Activated T-cell treated with anti-CD3 and anti-CD28 coated beads, Interleukin-2, amount 50 U/mL, for 72 hours (primary cell): ENCODE measurements at regions not wholly inside any gene's neighbourhood (a gene's known extent, or its start where the extent isn't known, plus 50 kb on each side); places are given as distances from the start of the nearest gene placed in this dataset.
A peak's percentile ranks its signal among the peaks of the same experiment; 100 is the strongest.

Experiments used
- ATAC-seq, 2 donors: fragments of 150-1000 bp; cut with Tn5 transposase; replicated peaks in 1 of 2; 2 replicates each; pipeline ENCODE4 v1.10.0; 2021; ENCODE audit warnings: moderate library complexity in 2 of 2, mild to moderate bottlenecking in 1 of 2
- DNase-seq, 2 donors: peaks; one replicate each; pipeline ENCODE4 v3.0.0; 2021 to 2022; ENCODE audit warnings: mixed read lengths in 1 of 2
- H3K27ac Mint-ChIP-seq: one replicate; pipeline ENCODE4 v1.8.0; 2022; ENCODE audit warnings: mild to moderate bottlenecking, moderate library complexity, mixed read lengths
- H3K27me3 Mint-ChIP-seq: one replicate; pipeline ENCODE4 v1.8.0; 2022; ENCODE audit warnings: low read depth, mixed read lengths
- H3K36me3 Mint-ChIP-seq, 2 donors: one replicate each; pipeline ENCODE4 v1.8.0; 2022; ENCODE audit warnings: mixed read lengths in 2 of 2, mild to moderate bottlenecking in 1 of 2; ENCODE audit not compliant: insufficient read depth in 2 of 2
- H3K4me1 Mint-ChIP-seq: one replicate; pipeline ENCODE4 v1.8.0; 2022; ENCODE audit warnings: low read depth, mixed read lengths
- H3K4me3 Mint-ChIP-seq, 2 donors: one replicate each; pipeline ENCODE4 v1.8.0; 2022; ENCODE audit warnings: mild to moderate bottlenecking in 2 of 2, mixed read lengths in 2 of 2, moderate library complexity in 2 of 2
- H3K9me3 Mint-ChIP-seq, 2 donors: one replicate each; pipeline ENCODE4 v1.8.0; 2022; ENCODE audit warnings: mixed read lengths in 2 of 2

DNA sequence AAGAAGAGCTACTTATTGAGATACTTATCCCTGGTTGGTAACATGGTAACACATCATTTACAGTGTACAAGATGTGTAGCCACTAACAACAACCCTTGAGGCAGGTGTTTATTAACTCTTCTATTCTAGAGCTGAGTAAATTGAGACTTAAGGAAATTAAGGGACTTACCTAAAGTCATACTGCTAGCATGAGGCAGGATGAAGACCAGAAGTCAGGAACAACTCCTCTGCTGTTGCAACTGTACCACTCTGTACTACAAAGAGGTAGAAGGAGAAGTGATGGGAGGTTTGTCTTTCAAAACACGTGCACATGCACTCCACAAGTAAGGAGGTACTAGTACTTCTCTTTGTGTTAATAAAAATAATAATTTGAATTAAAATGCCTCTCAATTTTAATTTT, 79.9 kb downstream of the LLPH start:
- H3K4me1 Mint-ChIP-seq: no peaks in the 10 kb centered on the region
- peaks cover 13% of the 10 kb centered on the region for H3K27me3 Mint-ChIP-seq
- H3K4me3 Mint-ChIP-seq: no peak overlapping the region
- no peak overlapping the region for H3K27ac Mint-ChIP-seq
- DNase-seq (no peak), ATAC-seq (peak in 1 of 2 donors; percentile 33)
- no peaks in the 10 kb centered on the region for H3K36me3 Mint-ChIP-seq
- H3K9me3 Mint-ChIP-seq: no peaks in the 10 kb centered on the region

DNA sequence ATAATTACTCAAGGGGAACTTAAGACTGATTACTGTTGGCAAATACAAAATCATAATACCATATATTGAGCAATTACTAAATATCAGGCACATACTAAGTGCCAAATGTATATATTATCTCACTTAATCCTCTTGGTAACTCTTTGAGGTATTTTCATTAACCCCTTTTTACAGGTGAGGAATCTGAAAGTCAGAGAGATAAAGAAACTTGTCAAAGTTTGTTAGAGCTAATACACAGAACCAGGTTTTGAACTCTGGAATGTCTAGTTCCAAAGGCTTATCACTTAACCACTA, 80.3 kb downstream of the LLPH start:
- Mint-ChIP-seq H3K27me3 (peaks cover 13% of the 10 kb centered on the region), H3K4me1 (no peaks in the 10 kb centered on the region), H3K27ac (no peak overlapping the region), H3K4me3 (no peak overlapping the region), H3K36me3 (no peaks in the 10 kb centered on the region), H3K9me3 (no peaks in the 10 kb centered on the region)
- no peak for DNase-seq
- ATAC-seq: no peak

DNA sequence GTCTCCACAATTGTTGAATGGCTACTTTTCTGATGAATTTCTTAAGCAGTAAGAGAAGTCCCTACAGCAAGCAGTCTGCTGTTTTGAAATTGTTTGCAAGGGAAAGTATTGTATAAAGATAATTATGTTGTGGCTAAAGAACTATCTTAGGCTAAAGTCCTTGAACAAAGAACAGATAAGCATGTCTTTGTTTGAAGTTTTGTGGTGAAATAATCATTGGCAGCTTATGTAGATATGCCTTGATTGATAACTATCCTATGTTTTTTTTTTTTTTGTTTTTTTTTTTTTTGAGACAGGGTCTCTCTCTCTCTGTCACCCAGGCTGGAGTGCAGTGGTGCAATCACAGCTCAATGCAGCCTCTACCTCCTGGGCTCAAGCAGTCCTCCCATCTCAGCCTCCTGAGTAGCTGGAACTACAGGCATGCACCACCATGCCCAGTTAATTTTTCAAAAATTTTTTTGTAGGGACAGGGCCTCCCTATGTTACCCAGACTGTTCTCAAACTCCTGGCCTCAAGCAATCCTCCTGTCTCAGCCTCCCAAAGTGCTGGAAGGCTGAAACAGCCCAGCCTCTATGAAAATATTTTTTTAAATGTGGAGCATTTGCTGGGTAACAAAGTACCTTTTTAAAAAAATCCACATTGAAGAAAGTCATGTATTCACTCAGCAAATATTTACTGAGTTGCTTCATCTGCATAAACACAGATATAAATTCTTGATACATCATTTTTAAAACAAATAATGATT, 80.8 kb downstream of the LLPH start:
- H3K9me3 Mint-ChIP-seq: no peaks in the 10 kb centered on the region
- DNase-seq: no peak
- peaks cover 13% of the 10 kb centered on the region for H3K27me3 Mint-ChIP-seq
- no peaks in the 10 kb centered on the region for H3K4me1 Mint-ChIP-seq
- H3K36me3 Mint-ChIP-seq: no peaks in the 10 kb centered on the region
- H3K27ac Mint-ChIP-seq: no peak overlapping the region
- no peak overlapping the region for H3K4me3 Mint-ChIP-seq
- ATAC-seq: no peak

GRCh38 chr12:66048835-66049537, 81.6 kb downstream of the LLPH start:
- no peaks in the 10 kb centered on the region for H3K9me3 Mint-ChIP-seq
- no peak for DNase-seq
- no peak for ATAC-seq
- H3K4me3 Mint-ChIP-seq: no peak overlapping the region
- no peak overlapping the region for H3K27ac Mint-ChIP-seq
- no peaks in the 10 kb centered on the region for H3K4me1 Mint-ChIP-seq
- H3K36me3 Mint-ChIP-seq: no peaks in the 10 kb centered on the region
- H3K27me3 Mint-ChIP-seq: peaks cover 11% of the 10 kb centered on the region

DNA sequence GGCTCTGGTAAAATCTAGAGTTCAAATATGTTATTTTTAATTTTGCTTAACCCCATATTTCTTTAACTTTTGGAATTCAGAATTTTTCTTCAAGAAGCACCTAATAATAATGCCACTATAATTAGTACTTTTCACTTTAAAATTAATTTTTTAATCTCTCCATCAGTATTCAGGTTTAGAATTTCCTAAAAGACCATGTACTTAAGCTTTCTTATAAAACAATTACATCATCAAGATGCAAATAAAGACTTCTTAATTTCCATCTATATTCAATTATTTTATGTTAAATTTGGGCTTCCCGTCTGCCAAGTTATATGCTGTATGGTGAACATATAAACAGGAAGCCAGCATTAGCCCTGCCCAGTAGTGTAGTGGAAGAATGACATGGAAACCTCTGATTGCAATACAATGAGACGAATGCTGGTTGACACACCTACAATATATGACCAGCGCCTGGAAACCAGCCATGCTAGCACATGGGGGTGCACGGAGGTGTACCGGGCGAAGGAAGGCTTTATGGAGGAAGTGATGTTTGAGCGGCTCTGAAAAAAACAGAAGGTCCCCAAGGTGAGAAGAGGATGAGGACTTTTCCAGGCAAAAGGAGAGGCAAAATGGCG, 82.2 kb downstream of the LLPH start:
- H3K9me3 Mint-ChIP-seq: no peaks in the 10 kb centered on the region
- no peaks in the 10 kb centered on the region for H3K4me1 Mint-ChIP-seq
- H3K4me3 Mint-ChIP-seq: no peak overlapping the region
- no peak overlapping the region for H3K27ac Mint-ChIP-seq
- no peaks in the 10 kb centered on the region for H3K36me3 Mint-ChIP-seq
- ATAC-seq (no peak), DNase-seq (no peak)
- H3K27me3 Mint-ChIP-seq: peaks cover 4% of the 10 kb centered on the region

DNA sequence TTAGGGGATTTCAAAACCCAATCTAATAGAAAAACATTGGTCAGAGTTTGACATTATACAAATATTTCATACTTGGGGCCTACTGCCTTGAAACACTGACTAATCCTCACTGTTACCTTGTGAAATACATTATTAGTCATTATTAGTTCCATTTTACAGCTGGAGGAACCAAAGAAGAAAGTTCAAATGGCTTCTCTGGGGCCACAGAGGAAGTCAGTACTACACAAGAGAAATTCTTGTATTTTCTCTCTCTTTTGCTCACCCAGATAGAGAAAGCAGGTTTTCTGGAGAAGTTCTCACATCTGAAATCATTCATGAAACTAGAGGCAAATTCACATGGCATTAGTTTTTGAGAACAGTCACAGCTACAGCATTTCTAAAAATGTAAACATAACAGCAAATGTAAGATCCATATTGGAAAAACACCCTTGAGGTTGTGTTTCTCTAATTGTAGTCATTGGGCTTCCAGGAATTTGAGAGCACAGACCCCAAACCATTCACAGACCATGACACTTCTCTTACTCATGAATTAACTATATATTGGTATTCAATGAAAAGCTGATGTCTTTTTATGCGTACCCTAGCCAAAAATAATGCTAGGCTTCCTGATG, 83.0 kb downstream of the LLPH start:
- Mint-ChIP-seq H3K9me3 (no peaks in the 10 kb centered on the region), H3K4me3 (no peak overlapping the region), H3K27me3 (peaks cover 3% of the 10 kb centered on the region), H3K36me3 (no peaks in the 10 kb centered on the region), H3K27ac (no peak overlapping the region), H3K4me1 (no peaks in the 10 kb centered on the region)
- peak; percentile 25 for ATAC-seq
- no peak for DNase-seq

DNA sequence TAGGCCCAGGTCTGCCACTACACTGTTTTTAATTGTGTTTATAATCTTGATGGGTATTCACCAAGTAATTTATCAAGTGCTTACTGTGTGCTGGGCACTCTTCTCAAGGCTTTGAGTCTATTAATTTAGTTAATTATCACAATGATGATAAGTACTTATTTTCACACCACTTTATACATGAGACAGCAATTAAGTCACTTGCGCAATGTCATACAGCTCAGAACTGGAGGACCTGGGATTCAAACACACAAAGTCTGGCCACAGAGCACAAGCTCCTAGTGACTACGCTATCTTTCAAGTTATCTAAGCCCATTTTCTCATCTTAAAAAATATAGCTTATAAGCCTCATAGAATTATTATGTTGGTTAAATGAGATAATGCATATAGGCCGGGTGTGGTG, 85.0 kb downstream of the LLPH start:
- Mint-ChIP-seq H3K36me3 (no peaks in the 10 kb centered on the region), H3K4me1 (no peaks in the 10 kb centered on the region), H3K9me3 (no peaks in the 10 kb centered on the region), H3K4me3 (no peak overlapping the region), H3K27ac (no peak overlapping the region), H3K27me3 (peaks cover 12% of the 10 kb centered on the region)
- DNase-seq (no peak), ATAC-seq (no peak)

DNA sequence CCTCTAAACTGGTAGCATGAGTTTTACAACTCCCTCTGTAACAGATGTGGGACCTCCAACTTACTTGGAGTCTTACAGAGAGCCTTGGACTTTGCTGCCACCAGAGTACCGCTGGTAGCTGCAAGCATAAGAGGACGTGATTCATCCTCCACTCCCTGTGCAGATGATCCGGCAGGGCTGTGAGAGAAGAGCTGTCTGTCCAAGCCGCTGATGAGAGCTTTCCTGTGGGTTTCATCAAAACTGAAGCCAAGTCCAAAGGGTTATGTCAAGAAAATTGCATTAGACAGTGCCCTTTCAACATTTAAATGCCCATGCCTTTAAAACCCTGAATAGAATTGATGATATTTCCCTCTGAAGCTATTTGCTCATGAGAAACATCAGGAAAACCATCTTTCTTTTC, 85.8 kb downstream of the LLPH start:
- Mint-ChIP-seq H3K36me3 (no peaks in the 10 kb centered on the region), H3K9me3 (no peaks in the 10 kb centered on the region), H3K4me3 (no peak overlapping the region), H3K4me1 (no peaks in the 10 kb centered on the region), H3K27ac (no peak overlapping the region), H3K27me3 (peaks cover 12% of the 10 kb centered on the region)
- DNase-seq (no peak), ATAC-seq (no peak)

GRCh38 chr12:66043035-66043434, 87.5 kb downstream of the LLPH start:
- no peak for ATAC-seq
- no peaks in the 10 kb centered on the region for H3K36me3 Mint-ChIP-seq
- H3K27me3 Mint-ChIP-seq: peaks cover 12% of the 10 kb centered on the region
- H3K9me3 Mint-ChIP-seq: no peaks in the 10 kb centered on the region
- no peak overlapping the region for H3K27ac Mint-ChIP-seq
- H3K4me3 Mint-ChIP-seq: no peak overlapping the region
- H3K4me1 Mint-ChIP-seq: no peaks in the 10 kb centered on the region
- DNase-seq: no peak

GRCh38 chr12:66041651-66042363, 88.7 kb downstream of the LLPH start:
- Mint-ChIP-seq H3K4me1 (no peaks in the 10 kb centered on the region), H3K27me3 (peaks cover 12% of the 10 kb centered on the region), H3K36me3 (no peaks in the 10 kb centered on the region), H3K9me3 (no peaks in the 10 kb centered on the region), H3K27ac (no peak overlapping the region), H3K4me3 (no peak overlapping the region)
- DNase-seq: no peak
- no peak for ATAC-seq

DNA sequence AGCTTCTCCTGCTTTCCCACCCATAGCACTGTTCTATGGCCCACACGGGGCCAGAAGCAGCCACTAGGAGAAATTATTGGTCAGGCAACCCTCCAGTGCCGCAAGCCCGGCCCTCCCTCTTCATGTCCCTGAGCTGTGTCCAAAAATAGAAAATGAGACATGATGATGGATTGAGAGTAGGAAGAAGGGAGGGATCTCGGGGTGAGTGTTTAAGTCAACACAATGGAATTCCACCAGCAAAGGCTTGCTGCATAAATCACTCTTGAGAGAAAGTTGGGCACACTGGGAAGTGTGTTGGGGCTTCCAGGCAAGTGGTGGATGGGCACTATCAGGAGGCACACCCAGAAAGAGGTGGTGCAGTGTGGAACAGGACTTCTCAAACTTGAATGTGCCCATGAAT, 94.2 kb downstream of the LLPH start:
- no peak overlapping the region for H3K4me3 Mint-ChIP-seq
- H3K36me3 Mint-ChIP-seq: no peaks in the 10 kb centered on the region
- peaks cover 29% of the 10 kb centered on the region for H3K27me3 Mint-ChIP-seq
- H3K4me1 Mint-ChIP-seq: no peaks in the 10 kb centered on the region
- ATAC-seq: no peak
- H3K27ac Mint-ChIP-seq: no peak overlapping the region
- H3K9me3 Mint-ChIP-seq: no peaks in the 10 kb centered on the region
- DNase-seq: no peak

DNA sequence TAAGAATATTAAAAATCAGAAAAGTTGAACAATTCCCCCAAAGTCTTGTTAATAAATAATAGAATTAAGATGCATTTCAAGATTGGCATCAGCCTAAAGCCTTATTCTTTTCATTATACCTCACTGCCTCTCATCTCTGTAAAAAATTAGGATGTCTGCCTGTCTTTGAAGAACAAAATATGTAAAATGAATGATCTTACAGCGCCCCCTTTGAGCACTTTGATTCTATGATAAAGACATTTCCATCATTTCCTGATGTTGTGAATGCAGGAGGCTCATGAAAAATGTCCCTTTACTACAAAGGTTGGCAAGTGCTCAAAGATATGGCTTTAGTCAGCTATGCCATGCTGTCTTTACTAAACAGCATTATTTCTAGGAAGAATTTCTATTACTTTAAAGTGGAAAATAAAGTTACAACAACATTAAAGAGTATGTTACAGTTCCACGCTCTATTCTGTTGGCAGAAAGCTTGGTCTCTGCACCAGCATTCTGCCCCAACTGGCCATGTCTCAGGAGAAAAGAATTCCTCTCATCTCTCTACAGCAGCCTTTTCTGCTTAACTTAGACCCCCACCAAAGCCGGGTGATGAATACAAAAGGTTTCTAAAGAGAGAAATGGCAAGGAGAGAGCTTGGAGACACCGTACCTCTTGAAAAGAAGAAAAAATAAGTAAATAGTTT, 95.1 kb downstream of the LLPH start:
- no peaks in the 10 kb centered on the region for H3K36me3 Mint-ChIP-seq
- H3K27me3 Mint-ChIP-seq: peaks cover 33% of the 10 kb centered on the region
- H3K4me3 Mint-ChIP-seq: no peak overlapping the region
- DNase-seq (no peak), ATAC-seq (no peak)
- H3K9me3 Mint-ChIP-seq: no peaks in the 10 kb centered on the region
- H3K27ac Mint-ChIP-seq: no peak overlapping the region
- no peaks in the 10 kb centered on the region for H3K4me1 Mint-ChIP-seq
